GM12878 (cell line): ENCODE measurements at regions not wholly inside any gene's neighbourhood (a gene's known extent, or its start where the extent isn't known, plus 50 kb on each side); places are given as distances from the start of the nearest gene placed in this dataset.

ENCODE experiments used
- POLR2A ChIP-seq: IDR thresholded peaks from 2 replicates; pipeline ENCODE4 v1.6.1; 2011; ENCODE audit warnings: low read depth, mild to moderate bottlenecking, low read length
- RAD51 ChIP-seq: fragments of 450-650 bp; IDR thresholded peaks from 2 replicates; pipeline ENCODE4 v1.6.1; 2016; ENCODE audit warnings: moderate library complexity, mild to moderate bottlenecking, inconsistent platforms
- SMAD1 ChIP-seq: fragments of 450-650 bp; IDR thresholded peaks from 2 replicates; pipeline ENCODE4 v1.6.1; 2018; ENCODE audit warnings: mild to moderate bottlenecking, low read depth; ENCODE audit not compliant: partially characterized antibody
- SMARCA5 ChIP-seq: fragments of 450-650 bp; IDR thresholded peaks from 2 replicates; pipeline ENCODE4 v1.6.1; 2017; ENCODE audit warnings: mild to moderate bottlenecking
- SRF ChIP-seq, 2 experiments: IDR thresholded peaks; 2 replicates each; pipeline ENCODE4 v1.6.1; 2011; ENCODE audit warnings: low read depth in 2 of 2, low read length in 2 of 2, mild to moderate bottlenecking in 1 of 2, moderate library complexity in 1 of 2
- ZNF274 ChIP-seq: IDR thresholded peaks from one replicate; pipeline ENCODE4 v1.8.0; 2011; ENCODE audit not compliant: insufficient read length, insufficient read depth
- TF ChIP-seq, protein P1 (sequence below): fragments of 450-650 bp; IDR thresholded peaks from 2 replicates; pipeline ENCODE4 v1.6.1; 2017; ENCODE audit warnings: antibody characterized with exemption, mild to moderate bottlenecking, moderate library complexity
- TF ChIP-seq, protein P2 (sequence below): fragments of 450-650 bp; IDR thresholded peaks from 2 replicates; pipeline ENCODE4 v1.6.1; 2017; ENCODE audit warnings: mild to moderate bottlenecking
- TF ChIP-seq, protein P3 (sequence below): fragments of 450-650 bp; IDR thresholded peaks from 2 replicates; pipeline ENCODE4 v1.6.1; 2017; ENCODE audit warnings: mild to moderate bottlenecking, moderate library complexity
- TF ChIP-seq, protein P4 (sequence below), 3 experiments: IDR thresholded peaks in 2 of 3; conservative IDR thresholded peaks in 1 of 3; 2 replicates each; pipeline ENCODE4 v1.5.1; 2011; ENCODE audit warnings: low read depth in 3 of 3, low read length in 3 of 3, mild to moderate bottlenecking in 3 of 3, control low read depth in 2 of 3, moderate library complexity in 2 of 3, inconsistent platforms in 1 of 3, mixed read lengths in 1 of 3; ENCODE audit not compliant: control insufficient read depth in 2 of 3, insufficient read depth in 1 of 3; ENCODE audit errors: extremely low read depth in 1 of 3
- TF ChIP-seq, protein P5 (sequence below): fragments of 450-650 bp; IDR thresholded peaks from 2 replicates; pipeline ENCODE4 v1.6.1; 2018; ENCODE audit warnings: borderline replicate concordance, mild to moderate bottlenecking; ENCODE audit not compliant: partially characterized antibody

DNA sequence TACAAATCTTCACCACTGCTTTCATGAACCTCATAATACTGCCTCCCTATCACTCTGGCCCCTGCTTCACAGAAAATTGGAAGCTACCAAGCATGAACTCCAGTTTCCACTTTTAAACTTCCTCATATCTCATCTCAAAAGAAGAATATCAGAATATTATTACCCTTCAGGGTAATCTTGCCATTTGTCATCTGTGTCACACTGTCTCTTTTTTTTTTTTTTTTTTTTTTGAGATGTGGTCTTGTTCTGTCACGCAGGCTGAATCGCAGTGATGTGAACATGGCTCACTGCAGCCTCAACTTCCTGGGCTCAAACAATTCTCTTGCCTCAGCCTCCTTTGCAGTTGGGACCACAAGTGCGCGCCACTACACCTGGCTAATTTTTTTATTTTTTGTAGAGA is 80.4 kb upstream of the TCF12 start:
- TF ChIP-seq SMAD1 (no peak), POLR2A (no peak), ZNF274 (no peak), SMARCA5 (no peak), RAD51 (no peak), SRF (IDR thresholded peaks at IDR 0.05; ENCODE audit: low read depth in 2 of 2, low read length in 2 of 2) (no peak)
- TF ChIP-seq, protein P1, sequence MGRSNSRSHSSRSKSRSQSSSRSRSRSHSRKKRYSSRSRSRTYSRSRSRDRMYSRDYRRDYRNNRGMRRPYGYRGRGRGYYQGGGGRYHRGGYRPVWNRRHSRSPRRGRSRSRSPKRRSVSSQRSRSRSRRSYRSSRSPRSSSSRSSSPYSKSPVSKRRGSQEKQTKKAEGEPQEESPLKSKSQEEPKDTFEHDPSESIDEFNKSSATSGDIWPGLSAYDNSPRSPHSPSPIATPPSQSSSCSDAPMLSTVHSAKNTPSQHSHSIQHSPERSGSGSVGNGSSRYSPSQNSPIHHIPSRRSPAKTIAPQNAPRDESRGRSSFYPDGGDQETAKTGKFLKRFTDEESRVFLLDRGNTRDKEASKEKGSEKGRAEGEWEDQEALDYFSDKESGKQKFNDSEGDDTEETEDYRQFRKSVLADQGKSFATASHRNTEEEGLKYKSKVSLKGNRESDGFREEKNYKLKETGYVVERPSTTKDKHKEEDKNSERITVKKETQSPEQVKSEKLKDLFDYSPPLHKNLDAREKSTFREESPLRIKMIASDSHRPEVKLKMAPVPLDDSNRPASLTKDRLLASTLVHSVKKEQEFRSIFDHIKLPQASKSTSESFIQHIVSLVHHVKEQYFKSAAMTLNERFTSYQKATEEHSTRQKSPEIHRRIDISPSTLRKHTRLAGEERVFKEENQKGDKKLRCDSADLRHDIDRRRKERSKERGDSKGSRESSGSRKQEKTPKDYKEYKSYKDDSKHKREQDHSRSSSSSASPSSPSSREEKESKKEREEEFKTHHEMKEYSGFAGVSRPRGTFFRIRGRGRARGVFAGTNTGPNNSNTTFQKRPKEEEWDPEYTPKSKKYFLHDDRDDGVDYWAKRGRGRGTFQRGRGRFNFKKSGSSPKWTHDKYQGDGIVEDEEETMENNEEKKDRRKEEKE: no peak
- TF ChIP-seq, protein P2, sequence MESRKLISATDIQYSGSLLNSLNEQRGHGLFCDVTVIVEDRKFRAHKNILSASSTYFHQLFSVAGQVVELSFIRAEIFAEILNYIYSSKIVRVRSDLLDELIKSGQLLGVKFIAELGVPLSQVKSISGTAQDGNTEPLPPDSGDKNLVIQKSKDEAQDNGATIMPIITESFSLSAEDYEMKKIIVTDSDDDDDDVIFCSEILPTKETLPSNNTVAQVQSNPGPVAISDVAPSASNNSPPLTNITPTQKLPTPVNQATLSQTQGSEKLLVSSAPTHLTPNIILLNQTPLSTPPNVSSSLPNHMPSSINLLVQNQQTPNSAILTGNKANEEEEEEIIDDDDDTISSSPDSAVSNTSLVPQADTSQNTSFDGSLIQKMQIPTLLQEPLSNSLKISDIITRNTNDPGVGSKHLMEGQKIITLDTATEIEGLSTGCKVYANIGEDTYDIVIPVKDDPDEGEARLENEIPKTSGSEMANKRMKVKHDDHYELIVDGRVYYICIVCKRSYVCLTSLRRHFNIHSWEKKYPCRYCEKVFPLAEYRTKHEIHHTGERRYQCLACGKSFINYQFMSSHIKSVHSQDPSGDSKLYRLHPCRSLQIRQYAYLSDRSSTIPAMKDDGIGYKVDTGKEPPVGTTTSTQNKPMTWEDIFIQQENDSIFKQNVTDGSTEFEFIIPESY: no peak
- TF ChIP-seq, protein P3, sequence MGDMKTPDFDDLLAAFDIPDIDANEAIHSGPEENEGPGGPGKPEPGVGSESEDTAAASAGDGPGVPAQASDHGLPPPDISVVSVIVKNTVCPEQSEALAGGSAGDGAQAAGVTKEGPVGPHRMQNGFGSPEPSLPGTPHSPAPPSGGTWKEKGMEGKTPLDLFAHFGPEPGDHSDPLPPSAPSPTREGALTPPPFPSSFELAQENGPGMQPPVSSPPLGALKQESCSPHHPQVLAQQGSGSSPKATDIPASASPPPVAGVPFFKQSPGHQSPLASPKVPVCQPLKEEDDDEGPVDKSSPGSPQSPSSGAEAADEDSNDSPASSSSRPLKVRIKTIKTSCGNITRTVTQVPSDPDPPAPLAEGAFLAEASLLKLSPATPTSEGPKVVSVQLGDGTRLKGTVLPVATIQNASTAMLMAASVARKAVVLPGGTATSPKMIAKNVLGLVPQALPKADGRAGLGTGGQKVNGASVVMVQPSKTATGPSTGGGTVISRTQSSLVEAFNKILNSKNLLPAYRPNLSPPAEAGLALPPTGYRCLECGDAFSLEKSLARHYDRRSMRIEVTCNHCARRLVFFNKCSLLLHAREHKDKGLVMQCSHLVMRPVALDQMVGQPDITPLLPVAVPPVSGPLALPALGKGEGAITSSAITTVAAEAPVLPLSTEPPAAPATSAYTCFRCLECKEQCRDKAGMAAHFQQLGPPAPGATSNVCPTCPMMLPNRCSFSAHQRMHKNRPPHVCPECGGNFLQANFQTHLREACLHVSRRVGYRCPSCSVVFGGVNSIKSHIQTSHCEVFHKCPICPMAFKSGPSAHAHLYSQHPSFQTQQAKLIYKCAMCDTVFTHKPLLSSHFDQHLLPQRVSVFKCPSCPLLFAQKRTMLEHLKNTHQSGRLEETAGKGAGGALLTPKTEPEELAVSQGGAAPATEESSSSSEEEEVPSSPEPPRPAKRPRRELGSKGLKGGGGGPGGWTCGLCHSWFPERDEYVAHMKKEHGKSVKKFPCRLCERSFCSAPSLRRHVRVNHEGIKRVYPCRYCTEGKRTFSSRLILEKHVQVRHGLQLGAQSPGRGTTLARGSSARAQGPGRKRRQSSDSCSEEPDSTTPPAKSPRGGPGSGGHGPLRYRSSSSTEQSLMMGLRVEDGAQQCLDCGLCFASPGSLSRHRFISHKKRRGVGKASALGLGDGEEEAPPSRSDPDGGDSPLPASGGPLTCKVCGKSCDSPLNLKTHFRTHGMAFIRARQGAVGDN: no peak
- TF ChIP-seq, protein P4, sequence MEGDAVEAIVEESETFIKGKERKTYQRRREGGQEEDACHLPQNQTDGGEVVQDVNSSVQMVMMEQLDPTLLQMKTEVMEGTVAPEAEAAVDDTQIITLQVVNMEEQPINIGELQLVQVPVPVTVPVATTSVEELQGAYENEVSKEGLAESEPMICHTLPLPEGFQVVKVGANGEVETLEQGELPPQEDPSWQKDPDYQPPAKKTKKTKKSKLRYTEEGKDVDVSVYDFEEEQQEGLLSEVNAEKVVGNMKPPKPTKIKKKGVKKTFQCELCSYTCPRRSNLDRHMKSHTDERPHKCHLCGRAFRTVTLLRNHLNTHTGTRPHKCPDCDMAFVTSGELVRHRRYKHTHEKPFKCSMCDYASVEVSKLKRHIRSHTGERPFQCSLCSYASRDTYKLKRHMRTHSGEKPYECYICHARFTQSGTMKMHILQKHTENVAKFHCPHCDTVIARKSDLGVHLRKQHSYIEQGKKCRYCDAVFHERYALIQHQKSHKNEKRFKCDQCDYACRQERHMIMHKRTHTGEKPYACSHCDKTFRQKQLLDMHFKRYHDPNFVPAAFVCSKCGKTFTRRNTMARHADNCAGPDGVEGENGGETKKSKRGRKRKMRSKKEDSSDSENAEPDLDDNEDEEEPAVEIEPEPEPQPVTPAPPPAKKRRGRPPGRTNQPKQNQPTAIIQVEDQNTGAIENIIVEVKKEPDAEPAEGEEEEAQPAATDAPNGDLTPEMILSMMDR (IDR thresholded peaks at IDR 0.05 in 2 of 3, conservative IDR thresholded peaks at IDR 0.05 in 1 of 3; ENCODE audit: control insufficient read depth in 2 of 3, extremely low read depth in 1 of 3, insufficient read depth in 1 of 3, low read depth in 3 of 3, low read length in 3 of 3): no peak
- TF ChIP-seq, protein P5, sequence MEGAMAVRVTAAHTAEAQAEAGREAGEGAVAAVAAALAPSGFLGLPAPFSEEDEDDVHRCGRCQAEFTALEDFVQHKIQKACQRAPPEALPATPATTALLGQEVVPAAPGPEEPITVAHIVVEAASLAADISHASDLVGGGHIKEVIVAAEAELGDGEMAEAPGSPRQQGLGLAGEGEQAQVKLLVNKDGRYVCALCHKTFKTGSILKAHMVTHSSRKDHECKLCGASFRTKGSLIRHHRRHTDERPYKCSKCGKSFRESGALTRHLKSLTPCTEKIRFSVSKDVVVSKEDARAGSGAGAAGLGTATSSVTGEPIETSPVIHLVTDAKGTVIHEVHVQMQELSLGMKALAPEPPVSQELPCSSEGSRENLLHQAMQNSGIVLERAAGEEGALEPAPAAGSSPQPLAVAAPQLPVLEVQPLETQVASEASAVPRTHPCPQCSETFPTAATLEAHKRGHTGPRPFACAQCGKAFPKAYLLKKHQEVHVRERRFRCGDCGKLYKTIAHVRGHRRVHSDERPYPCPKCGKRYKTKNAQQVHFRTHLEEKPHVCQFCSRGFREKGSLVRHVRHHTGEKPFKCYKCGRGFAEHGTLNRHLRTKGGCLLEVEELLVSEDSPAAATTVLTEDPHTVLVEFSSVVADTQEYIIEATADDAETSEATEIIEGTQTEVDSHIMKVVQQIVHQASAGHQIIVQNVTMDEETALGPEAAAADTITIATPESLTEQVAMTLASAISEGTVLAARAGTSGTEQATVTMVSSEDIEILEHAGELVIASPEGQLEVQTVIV: no peak
